Hepatocyte (in vitro differentiated cells): ENCODE measurements at regions not wholly inside any gene's neighbourhood (a gene's known extent, or its start where the extent isn't known, plus 50 kb on each side); places are given as distances from the start of the nearest gene placed in this dataset.

Source experiments
- DNase-seq: peaks from one replicate; pipeline ENCODE4 v3.0.0-alpha.2; 2016; ENCODE audit warnings: low spot score
- H2AFZ ChIP-seq: fragments of 200-600 bp; sonication (generic); 2 replicates; pipeline ENCODE4 v1.6.0; 2016; ENCODE audit warnings: antibody characterized with exemption, mild to moderate bottlenecking
- H3K27ac ChIP-seq: fragments of 200-600 bp; sonication (generic); 2 replicates; pipeline ENCODE4 v1.5.1; 2016; ENCODE audit warnings: mild to moderate bottlenecking
- H3K27me3 ChIP-seq: fragments of 200-600 bp; sonication (generic); 2 replicates; pipeline ENCODE4 v1.6.1; 2016
- H3K36me3 ChIP-seq: fragments of 200-600 bp; sonication (generic); replicated peaks from 2 replicates; pipeline ENCODE4 v1.5.1; 2016; ENCODE audit warnings: low read depth; ENCODE audit not compliant: insufficient read depth
- H3K4me1 ChIP-seq: fragments of 200-600 bp; sonication (generic); 2 replicates; pipeline ENCODE4 v1.5.1; 2016; ENCODE audit warnings: mild to moderate bottlenecking, moderate library complexity; ENCODE audit not compliant: insufficient read depth
- H3K4me2 ChIP-seq: fragments of 200-600 bp; sonication (generic); 2 replicates; pipeline ENCODE4 v1.6.0; 2016
- H3K4me3 ChIP-seq: fragments of 200-600 bp; sonication (generic); 2 replicates; pipeline ENCODE4 v1.5.1; 2016; ENCODE audit warnings: mild to moderate bottlenecking
- H3K79me2 ChIP-seq: fragments of 200-600 bp; sonication (generic); 2 replicates; pipeline ENCODE4 v1.6.0; 2017; ENCODE audit warnings: mild to moderate bottlenecking
- H3K9me2 ChIP-seq: fragments of 200-600 bp; sonication (generic); replicated peaks from 2 replicates; pipeline ENCODE4 v1.6.0; 2017; ENCODE audit warnings: mild to moderate bottlenecking; ENCODE audit not compliant: insufficient read depth
- H3K9me3 ChIP-seq: fragments of 200-600 bp; sonication (generic); 2 replicates; pipeline ENCODE4 v1.5.1; 2016; ENCODE audit warnings: low read depth, mild to moderate bottlenecking
- H4K20me1 ChIP-seq: fragments of 200-600 bp; sonication (generic); 2 replicates; pipeline ENCODE4 v1.6.0; 2016; ENCODE audit warnings: mild to moderate bottlenecking; ENCODE audit not compliant: insufficient read depth, poor library complexity, severe bottlenecking
- EZH2 ChIP-seq: fragments of 200-600 bp; sonication (generic); IDR thresholded peaks from 2 replicates; pipeline ENCODE4 v1.6.1; 2016; ENCODE audit warnings: antibody characterized with exemption, mild to moderate bottlenecking, borderline replicate concordance
- EZH2phosphoT487 ChIP-seq: fragments of 200-600 bp; sonication (generic); IDR thresholded peaks from one replicate; pipeline ENCODE4 v1.6.1; 2018; ENCODE audit warnings: antibody characterized with exemption, mild to moderate bottlenecking, low read depth, moderate library complexity; ENCODE audit not compliant: unreplicated experiment, severe bottlenecking
- WGBS: methylation state at CpG from one replicate; pipeline ENCODE4 v1.1.6; 2016; ENCODE audit warnings: low lambda C conversion rate; ENCODE audit errors: missing lambda C conversion rate; 5-methylcytosine and 5-hydroxymethylcytosine counted together
- TF ChIP-seq, protein P1 (sequence below): fragments of 200-600 bp; sonication (generic); IDR thresholded peaks from 2 replicates; pipeline ENCODE4 v1.5.1; 2016; ENCODE audit warnings: antibody characterized with exemption, mild to moderate bottlenecking; ENCODE audit not compliant: poor library complexity

DNA sequence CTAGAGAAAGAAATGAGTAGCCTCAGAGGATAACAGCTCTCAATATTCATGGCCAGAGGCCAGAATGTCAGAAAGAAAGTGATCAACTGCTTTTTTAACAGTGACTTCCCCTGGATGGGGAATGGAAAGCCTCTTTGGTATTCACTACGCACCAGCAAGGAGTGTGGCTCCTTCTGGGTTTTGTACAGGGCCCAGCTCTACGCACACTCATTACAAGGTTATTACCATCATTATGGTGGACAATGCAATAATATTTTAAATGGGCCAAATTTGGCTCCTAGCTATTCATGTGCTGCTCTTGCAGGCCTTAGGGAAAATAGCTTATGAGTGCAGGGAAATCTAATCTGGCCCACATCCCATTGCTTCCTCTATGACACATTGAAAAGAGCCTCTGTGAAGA is 1149.5 kb upstream of the FANCL start:
- H3K4me3 ChIP-seq, result no peak overlapping the region
- TF ChIP-seq EZH2phosphoT487, result no peak
- H3K27ac ChIP-seq, result no peak overlapping the region
- no peaks in the 10 kb centered on the region for H3K79me2 ChIP-seq
- no peaks in the 10 kb centered on the region for H3K4me1 ChIP-seq
- H3K4me2 ChIP-seq, result no peak overlapping the region
- H3K9me3 ChIP-seq, result no peaks in the 10 kb centered on the region
- 96% methylated on average over 2 of the region's 2 CpGs for WGBS
- no peaks in the 10 kb centered on the region for H3K27me3 ChIP-seq
- no peak overlapping the region for H2AFZ ChIP-seq
- H4K20me1 ChIP-seq, result no peaks in the 10 kb centered on the region
- no peaks in the 10 kb centered on the region for H3K9me2 ChIP-seq
- H3K36me3 ChIP-seq, result no peaks in the 10 kb centered on the region
- DNase-seq, result no peak

DNA sequence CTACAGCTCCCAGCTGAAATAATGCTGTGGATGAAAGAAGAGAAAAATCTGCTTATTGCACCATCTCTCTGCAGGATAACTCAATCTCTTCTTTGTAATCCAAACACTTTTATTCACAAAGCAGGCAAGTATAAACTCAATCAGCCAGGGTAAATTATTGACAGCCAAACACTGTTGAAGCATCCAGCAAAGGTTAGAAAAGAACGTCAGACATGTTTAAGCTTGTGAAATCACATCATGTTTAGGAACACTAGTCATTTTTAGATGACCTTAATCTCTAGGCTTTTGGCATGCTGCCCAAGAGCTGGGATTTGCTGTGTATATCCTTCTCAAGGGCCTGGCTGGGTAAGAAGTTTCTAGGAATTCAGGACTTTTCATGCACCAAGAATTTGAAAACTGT is 1148.1 kb upstream of the FANCL start:
- Histone ChIP-seq H3K4me1 (no peaks in the 10 kb centered on the region), H3K9me3 (no peaks in the 10 kb centered on the region), H2AFZ (no peak overlapping the region), H3K4me3 (no peak overlapping the region), H3K4me2 (no peak overlapping the region), H3K27ac (no peak overlapping the region), H4K20me1 (no peaks in the 10 kb centered on the region), H3K79me2 (no peaks in the 10 kb centered on the region), H3K9me2 (no peaks in the 10 kb centered on the region), H3K36me3 (no peaks in the 10 kb centered on the region), H3K27me3 (no peaks in the 10 kb centered on the region)
- WGBS, result 9% methylated on average over 1 of the region's 1 CpG
- peak; percentile 70 for DNase-seq
- TF ChIP-seq EZH2, result no peak

DNA sequence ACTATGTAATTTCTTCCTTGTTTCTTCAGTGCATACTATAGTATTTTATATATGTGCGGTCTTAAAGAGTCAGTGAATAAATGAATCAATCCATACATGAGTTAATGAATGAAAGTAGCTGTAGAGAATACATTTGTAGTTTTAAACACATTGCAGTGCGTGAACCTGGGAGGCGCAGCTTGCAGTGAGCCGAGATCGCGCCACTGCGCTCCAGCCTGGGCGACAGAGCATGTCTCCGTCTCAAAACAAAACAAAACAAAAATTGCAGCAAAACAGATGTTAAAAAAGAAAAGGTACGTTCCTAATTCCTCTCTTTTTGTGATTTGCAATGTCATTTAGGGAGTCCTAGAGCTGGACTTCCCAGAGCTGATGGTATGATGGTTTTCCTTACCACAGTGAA is 1144.8 kb upstream of the FANCL start:
- 94% methylated on average over 10 of the region's 10 CpGs for WGBS

DNA sequence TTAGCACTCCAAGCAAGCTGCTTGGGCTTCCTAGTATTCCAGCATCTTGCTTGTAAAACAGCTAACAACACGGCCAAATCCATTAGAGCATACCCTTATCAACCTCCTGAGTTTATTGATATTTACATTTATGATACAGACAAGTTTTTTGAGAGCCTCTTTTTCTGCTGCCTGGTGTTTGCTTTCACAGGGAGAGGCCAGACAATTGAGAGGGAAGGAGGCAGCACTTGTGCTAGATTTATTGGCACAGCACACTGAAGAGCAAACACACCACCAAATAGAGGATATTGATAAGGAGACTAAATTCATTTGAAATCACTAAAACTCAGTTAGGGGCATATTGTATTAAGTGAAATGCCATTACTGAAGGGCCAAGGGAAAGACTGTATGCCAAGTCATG is 1142.3 kb upstream of the FANCL start:
- Histone ChIP-seq H3K4me3 (no peak overlapping the region), H3K9me2 (no peaks in the 10 kb centered on the region), H3K4me1 (no peaks in the 10 kb centered on the region), H3K9me3 (no peaks in the 10 kb centered on the region), H3K27ac (no peak overlapping the region), H3K27me3 (no peaks in the 10 kb centered on the region), H2AFZ (no peak overlapping the region), H3K79me2 (no peaks in the 10 kb centered on the region), H3K36me3 (no peaks in the 10 kb centered on the region), H3K4me2 (no peak overlapping the region), H4K20me1 (no peaks in the 10 kb centered on the region)
- TF ChIP-seq, protein P1, sequence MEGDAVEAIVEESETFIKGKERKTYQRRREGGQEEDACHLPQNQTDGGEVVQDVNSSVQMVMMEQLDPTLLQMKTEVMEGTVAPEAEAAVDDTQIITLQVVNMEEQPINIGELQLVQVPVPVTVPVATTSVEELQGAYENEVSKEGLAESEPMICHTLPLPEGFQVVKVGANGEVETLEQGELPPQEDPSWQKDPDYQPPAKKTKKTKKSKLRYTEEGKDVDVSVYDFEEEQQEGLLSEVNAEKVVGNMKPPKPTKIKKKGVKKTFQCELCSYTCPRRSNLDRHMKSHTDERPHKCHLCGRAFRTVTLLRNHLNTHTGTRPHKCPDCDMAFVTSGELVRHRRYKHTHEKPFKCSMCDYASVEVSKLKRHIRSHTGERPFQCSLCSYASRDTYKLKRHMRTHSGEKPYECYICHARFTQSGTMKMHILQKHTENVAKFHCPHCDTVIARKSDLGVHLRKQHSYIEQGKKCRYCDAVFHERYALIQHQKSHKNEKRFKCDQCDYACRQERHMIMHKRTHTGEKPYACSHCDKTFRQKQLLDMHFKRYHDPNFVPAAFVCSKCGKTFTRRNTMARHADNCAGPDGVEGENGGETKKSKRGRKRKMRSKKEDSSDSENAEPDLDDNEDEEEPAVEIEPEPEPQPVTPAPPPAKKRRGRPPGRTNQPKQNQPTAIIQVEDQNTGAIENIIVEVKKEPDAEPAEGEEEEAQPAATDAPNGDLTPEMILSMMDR, result no peak
- TF ChIP-seq EZH2 (no peak), EZH2phosphoT487 (no peak)
- WGBS, result 8% methylated on average over 1 of the region's 1 CpG
- DNase-seq, result no peak

More for the DNA sequence above, 1144.8 kb upstream of the FANCL start:
- TF ChIP-seq EZH2phosphoT487 (no peak), EZH2 (no peak)
- TF ChIP-seq, protein P1, result no peak
- Histone ChIP-seq H2AFZ (no peak overlapping the region), H3K9me2 (no peaks in the 10 kb centered on the region), H3K79me2 (no peaks in the 10 kb centered on the region), H3K4me3 (no peak overlapping the region), H4K20me1 (no peaks in the 10 kb centered on the region), H3K27ac (no peak overlapping the region), H3K27me3 (no peaks in the 10 kb centered on the region), H3K9me3 (no peaks in the 10 kb centered on the region), H3K4me1 (no peaks in the 10 kb centered on the region), H3K36me3 (no peaks in the 10 kb centered on the region), H3K4me2 (no peak overlapping the region)
- no peak for DNase-seq
